Hepatocyte (in vitro differentiated cells): ENCODE measurements at regions not wholly inside any gene's neighbourhood (a gene's known extent, or its start where the extent isn't known, plus 50 kb on each side); places are given as distances from the start of the nearest gene placed in this dataset.

Experiments
- DNase-seq: peaks from one replicate; pipeline ENCODE4 v3.0.0-alpha.2; 2016; ENCODE audit warnings: low spot score
- H2AFZ ChIP-seq: fragments of 200-600 bp; sonication (generic); 2 replicates; pipeline ENCODE4 v1.6.0; 2016; ENCODE audit warnings: antibody characterized with exemption, mild to moderate bottlenecking
- H3K27ac ChIP-seq: fragments of 200-600 bp; sonication (generic); 2 replicates; pipeline ENCODE4 v1.5.1; 2016; ENCODE audit warnings: mild to moderate bottlenecking
- H3K27me3 ChIP-seq: fragments of 200-600 bp; sonication (generic); 2 replicates; pipeline ENCODE4 v1.6.1; 2016
- H3K36me3 ChIP-seq: fragments of 200-600 bp; sonication (generic); replicated peaks from 2 replicates; pipeline ENCODE4 v1.5.1; 2016; ENCODE audit warnings: low read depth; ENCODE audit not compliant: insufficient read depth
- H3K4me1 ChIP-seq: fragments of 200-600 bp; sonication (generic); 2 replicates; pipeline ENCODE4 v1.5.1; 2016; ENCODE audit warnings: mild to moderate bottlenecking, moderate library complexity; ENCODE audit not compliant: insufficient read depth
- H3K4me2 ChIP-seq: fragments of 200-600 bp; sonication (generic); 2 replicates; pipeline ENCODE4 v1.6.0; 2016
- H3K4me3 ChIP-seq: fragments of 200-600 bp; sonication (generic); 2 replicates; pipeline ENCODE4 v1.5.1; 2016; ENCODE audit warnings: mild to moderate bottlenecking
- H3K79me2 ChIP-seq: fragments of 200-600 bp; sonication (generic); 2 replicates; pipeline ENCODE4 v1.6.0; 2017; ENCODE audit warnings: mild to moderate bottlenecking
- H3K9me2 ChIP-seq: fragments of 200-600 bp; sonication (generic); replicated peaks from 2 replicates; pipeline ENCODE4 v1.6.0; 2017; ENCODE audit warnings: mild to moderate bottlenecking; ENCODE audit not compliant: insufficient read depth
- H3K9me3 ChIP-seq: fragments of 200-600 bp; sonication (generic); 2 replicates; pipeline ENCODE4 v1.5.1; 2016; ENCODE audit warnings: low read depth, mild to moderate bottlenecking
- H4K20me1 ChIP-seq: fragments of 200-600 bp; sonication (generic); 2 replicates; pipeline ENCODE4 v1.6.0; 2016; ENCODE audit warnings: mild to moderate bottlenecking; ENCODE audit not compliant: insufficient read depth, poor library complexity, severe bottlenecking
- EZH2 ChIP-seq: fragments of 200-600 bp; sonication (generic); IDR thresholded peaks from 2 replicates; pipeline ENCODE4 v1.6.1; 2016; ENCODE audit warnings: antibody characterized with exemption, mild to moderate bottlenecking, borderline replicate concordance
- EZH2phosphoT487 ChIP-seq: fragments of 200-600 bp; sonication (generic); IDR thresholded peaks from one replicate; pipeline ENCODE4 v1.6.1; 2018; ENCODE audit warnings: antibody characterized with exemption, mild to moderate bottlenecking, low read depth, moderate library complexity; ENCODE audit not compliant: unreplicated experiment, severe bottlenecking
- WGBS: methylation state at CpG from one replicate; pipeline ENCODE4 v1.1.6; 2016; ENCODE audit warnings: low lambda C conversion rate; ENCODE audit errors: missing lambda C conversion rate; 5-methylcytosine and 5-hydroxymethylcytosine counted together
- TF ChIP-seq, protein P1 (sequence below): fragments of 200-600 bp; sonication (generic); IDR thresholded peaks from 2 replicates; pipeline ENCODE4 v1.5.1; 2016; ENCODE audit warnings: antibody characterized with exemption, mild to moderate bottlenecking; ENCODE audit not compliant: poor library complexity

DNA sequence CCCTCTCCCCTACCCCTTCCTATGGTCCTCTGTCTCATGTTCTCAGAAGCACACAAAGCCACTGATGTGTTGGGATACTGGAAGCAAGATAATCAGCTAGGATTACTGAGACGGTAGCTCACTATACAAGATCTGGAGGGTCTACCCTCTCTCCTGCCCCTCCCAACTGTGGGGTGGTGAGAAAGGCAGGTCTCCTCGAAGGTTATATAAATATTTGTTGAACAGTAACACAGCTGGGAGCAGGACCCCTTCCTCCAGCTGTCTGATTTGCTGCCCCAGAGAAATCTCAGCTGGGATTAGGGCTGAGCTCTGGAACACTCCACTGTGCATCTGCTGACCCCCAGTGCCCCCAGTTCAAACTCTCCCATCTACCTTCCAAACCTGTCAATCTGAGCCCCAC, 94.2 kb upstream of the IPO9 start:
- DNase-seq = no peak
- no peaks in the 10 kb centered on the region for H3K27me3 ChIP-seq
- H2AFZ ChIP-seq = no peak overlapping the region
- peaks cover 12% of the 10 kb centered on the region for H3K79me2 ChIP-seq
- H3K36me3 ChIP-seq = no peaks in the 10 kb centered on the region
- 9% methylated on average over 2 of the region's 2 CpGs for WGBS
- no peak overlapping the region for H3K4me3 ChIP-seq
- no peaks in the 10 kb centered on the region for H3K9me3 ChIP-seq
- H3K9me2 ChIP-seq = no peaks in the 10 kb centered on the region
- TF ChIP-seq, protein P1, sequence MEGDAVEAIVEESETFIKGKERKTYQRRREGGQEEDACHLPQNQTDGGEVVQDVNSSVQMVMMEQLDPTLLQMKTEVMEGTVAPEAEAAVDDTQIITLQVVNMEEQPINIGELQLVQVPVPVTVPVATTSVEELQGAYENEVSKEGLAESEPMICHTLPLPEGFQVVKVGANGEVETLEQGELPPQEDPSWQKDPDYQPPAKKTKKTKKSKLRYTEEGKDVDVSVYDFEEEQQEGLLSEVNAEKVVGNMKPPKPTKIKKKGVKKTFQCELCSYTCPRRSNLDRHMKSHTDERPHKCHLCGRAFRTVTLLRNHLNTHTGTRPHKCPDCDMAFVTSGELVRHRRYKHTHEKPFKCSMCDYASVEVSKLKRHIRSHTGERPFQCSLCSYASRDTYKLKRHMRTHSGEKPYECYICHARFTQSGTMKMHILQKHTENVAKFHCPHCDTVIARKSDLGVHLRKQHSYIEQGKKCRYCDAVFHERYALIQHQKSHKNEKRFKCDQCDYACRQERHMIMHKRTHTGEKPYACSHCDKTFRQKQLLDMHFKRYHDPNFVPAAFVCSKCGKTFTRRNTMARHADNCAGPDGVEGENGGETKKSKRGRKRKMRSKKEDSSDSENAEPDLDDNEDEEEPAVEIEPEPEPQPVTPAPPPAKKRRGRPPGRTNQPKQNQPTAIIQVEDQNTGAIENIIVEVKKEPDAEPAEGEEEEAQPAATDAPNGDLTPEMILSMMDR = no peak
- TF ChIP-seq EZH2phosphoT487 (no peak), EZH2 (no peak)
- no peak overlapping the region for H3K4me2 ChIP-seq
- H3K4me1 ChIP-seq = peaks cover 26% of the 10 kb centered on the region
- no peaks in the 10 kb centered on the region for H4K20me1 ChIP-seq
- no peak overlapping the region for H3K27ac ChIP-seq

DNA sequence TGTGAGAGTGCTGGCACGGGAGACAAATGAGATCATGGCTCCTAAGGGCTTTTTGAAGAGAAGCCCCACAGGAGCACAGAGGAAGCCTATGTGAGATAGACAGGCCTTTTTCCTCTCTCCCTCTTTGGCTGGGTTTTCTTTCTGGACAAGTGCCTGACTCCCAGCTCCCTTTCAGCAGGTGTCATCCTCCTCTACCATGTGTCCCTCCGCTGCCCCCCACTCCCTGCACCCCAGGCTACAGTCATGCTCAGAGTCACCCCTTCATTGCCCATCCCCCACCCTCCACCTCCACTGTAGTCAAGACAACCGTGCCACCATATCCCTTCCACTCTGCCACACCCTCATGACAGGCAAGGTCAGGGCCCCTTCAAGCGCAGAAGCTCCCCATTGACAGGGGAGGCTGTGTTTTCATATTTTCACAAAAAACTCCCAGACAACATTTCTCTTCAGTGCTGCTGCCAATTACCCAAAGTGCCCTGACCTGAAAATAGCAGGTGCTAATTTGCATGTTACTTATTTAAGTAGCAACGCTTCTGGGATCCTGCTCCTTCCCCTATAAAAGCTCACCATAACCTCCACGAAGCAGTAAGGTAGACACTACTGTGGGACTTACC, 92.1 kb upstream of the IPO9 start:
- Histone ChIP-seq H3K36me3 (no peaks in the 10 kb centered on the region), H3K27me3 (no peaks in the 10 kb centered on the region), H3K27ac (peak overlapping the region; percentile 59), H3K4me3 (no peak overlapping the region), H4K20me1 (no peaks in the 10 kb centered on the region), H3K79me2 (peaks cover 32% of the 10 kb centered on the region), H3K4me1 (peaks cover 26% of the 10 kb centered on the region), H3K4me2 (no peak overlapping the region), H3K9me3 (no peaks in the 10 kb centered on the region), H2AFZ (no peak overlapping the region), H3K9me2 (no peaks in the 10 kb centered on the region)
- TF ChIP-seq EZH2phosphoT487 (no peak), EZH2 (no peak)
- TF ChIP-seq, protein P1 = no peak
- 71% methylated on average over 6 of the region's 6 CpGs for whole genome bisulfite sequencing
- no peak for DNase-seq

DNA sequence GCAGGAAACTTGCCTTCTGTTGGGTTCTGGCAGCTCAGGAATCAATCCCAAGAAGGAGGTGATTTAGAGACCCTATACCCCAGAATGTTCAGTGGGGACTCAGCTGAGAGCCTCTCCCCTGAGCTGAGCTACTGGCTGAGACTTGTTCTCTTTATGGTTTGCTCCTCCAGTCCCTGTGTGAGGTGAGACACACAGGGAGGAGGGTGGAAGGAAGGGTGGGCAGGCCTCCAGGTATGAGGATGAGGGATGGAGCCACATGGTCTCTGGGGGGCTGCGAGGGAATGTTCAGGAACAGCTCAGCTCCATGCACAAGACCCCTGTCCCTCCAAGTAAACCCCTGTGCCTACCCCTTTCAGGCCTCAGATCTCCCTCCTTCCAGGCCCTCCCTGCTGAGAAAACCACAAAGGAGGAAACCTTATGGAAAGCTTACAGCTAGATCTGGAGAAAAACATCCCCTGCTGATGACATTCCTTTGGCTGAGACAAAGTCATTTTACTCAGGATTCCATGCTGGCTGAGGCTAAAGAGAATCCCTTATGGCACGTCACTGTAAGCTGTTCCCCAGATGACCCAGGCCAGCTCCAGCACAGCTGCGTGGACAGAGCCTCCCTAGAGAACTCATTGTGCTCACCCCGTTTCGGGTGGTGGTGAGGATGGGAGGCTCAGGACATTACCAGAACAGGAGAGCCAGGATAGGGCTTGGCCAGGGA, 91.5 kb upstream of the IPO9 start:
- peak overlapping the region; percentile 59 for H3K27ac ChIP-seq
- peak overlapping the region; percentile 86 for H3K4me2 ChIP-seq
- no peak for TF ChIP-seq EZH2
- TF ChIP-seq EZH2phosphoT487 = no peak
- TF ChIP-seq, protein P1 = no peak
- H3K79me2 ChIP-seq = peaks cover 37% of the 10 kb centered on the region
- H3K4me3 ChIP-seq = no peak overlapping the region
- peaks cover 23% of the 10 kb centered on the region for H3K4me1 ChIP-seq
- H3K9me3 ChIP-seq = no peaks in the 10 kb centered on the region
- H2AFZ ChIP-seq = no peak overlapping the region
- no peaks in the 10 kb centered on the region for H3K36me3 ChIP-seq
- WGBS = 54% methylated on average over 5 of the region's 5 CpGs
- no peaks in the 10 kb centered on the region for H4K20me1 ChIP-seq
- no peaks in the 10 kb centered on the region for H3K9me2 ChIP-seq
- H3K27me3 ChIP-seq = no peaks in the 10 kb centered on the region
- peak; percentile 41 for DNase-seq
